Activated CD4-positive, alpha-beta T cell treated with anti-CD3 and anti-CD28 coated beads, Interleukin-2, amount 50 U/mL, for 48 hours (primary cell): ENCODE measurements at regions not wholly inside any gene's neighbourhood (a gene's known extent, or its start where the extent isn't known, plus 50 kb on each side); places are given as distances from the start of the nearest gene placed in this dataset.
"Not testable (repeated sequence)": the region's sequence is repeated elsewhere in the genome, so short reads cannot be mapped to it uniquely, and the experiment has no call there.

Experiments used
- DNase-seq, 2 experiments: peaks; one replicate each; pipeline ENCODE4 v3.0.0-alpha.2; 2020

DNA sequence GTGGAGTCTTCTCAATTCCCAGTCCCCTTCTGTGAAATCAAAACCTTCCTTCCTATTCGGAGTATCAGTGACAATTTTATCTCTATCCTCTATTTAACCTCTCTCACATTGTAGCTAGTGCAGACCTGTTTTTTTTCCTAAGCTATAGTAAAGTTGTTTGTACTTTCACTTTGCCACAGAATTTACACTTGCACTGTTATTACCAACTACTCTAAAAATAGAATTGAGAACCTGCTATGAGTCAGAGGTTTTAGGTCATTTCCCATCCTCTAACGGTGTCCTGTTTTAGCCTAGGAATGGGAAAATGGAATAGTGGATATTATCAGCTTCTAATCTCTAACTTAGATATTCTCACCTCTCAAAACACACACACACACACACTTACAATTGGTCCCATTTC lies 862.7 kb downstream of the NCAM2 start:
- no peak for DNase-seq

DNA sequence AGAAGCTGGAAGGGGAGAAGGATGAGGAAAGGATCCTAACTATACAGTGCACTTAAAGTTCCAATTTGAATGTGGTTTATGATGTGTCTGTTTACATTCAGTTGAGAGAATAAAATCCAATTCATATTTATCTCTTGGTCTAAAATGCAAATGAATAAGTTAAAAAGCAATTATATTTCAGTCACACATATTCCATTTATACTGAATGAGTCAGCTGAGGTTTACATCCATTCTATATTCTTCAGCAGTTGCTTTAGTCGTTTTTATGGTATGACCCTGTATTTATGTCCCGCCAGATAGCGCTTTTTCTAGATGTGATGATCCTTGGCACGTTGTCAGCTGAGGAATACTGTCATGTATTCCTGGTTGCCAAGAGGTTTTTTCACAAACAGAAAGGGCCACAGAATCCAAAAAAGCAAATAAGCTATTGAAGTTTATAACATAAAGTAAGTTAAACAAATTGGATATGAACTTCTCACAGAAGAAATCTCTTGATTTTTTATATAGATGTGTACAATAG lies 866.2 kb downstream of the NCAM2 start:
- no peak for DNase-seq

DNA sequence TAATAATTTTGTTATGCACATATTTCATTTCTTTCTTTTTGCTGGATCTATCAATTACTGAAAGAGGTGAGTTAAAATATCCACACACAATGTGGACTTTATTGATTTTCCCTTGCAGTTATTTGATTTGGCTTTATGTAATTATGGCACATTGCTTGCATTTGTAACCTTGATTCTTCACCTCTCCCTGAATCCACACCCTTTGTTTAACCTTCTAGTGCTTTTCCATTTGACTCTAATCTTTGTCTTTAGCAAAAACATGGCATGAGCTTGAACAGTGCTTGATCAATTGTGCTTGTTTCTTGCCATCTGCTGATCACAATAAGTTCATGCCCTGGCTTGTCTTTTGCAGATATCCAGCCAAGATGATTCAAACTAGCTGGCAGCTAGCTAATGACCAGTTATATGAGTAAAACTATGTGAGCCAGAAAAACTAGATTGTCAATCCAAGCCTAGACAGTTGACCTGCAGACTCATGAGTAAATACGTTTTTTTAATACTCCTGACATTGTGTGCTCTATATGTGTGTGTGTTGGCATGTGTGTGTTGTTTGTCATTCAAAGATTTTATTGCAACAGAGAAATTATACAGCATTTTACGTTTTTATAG lies 899.2 kb downstream of the NCAM2 start:
- no peak for DNase-seq

DNA sequence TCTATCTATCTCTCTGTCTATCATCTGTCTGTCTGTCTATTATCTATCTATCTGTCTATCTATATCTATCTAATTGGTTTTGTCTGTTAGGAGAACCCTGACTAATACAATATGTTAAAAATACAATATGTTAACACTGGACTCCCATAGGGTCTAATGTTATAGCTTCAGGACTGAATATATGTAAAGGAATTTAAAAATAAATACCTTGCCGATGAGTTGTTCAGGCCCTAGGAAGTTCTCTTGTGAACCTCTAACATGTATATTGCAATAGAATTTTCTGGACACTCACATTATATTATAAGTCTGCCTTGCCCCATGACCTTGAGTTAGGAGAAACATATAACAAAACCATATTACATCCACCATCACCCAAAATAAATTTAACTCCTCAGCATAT lies 900.6 kb downstream of the NCAM2 start:
- no peak for DNase-seq

DNA sequence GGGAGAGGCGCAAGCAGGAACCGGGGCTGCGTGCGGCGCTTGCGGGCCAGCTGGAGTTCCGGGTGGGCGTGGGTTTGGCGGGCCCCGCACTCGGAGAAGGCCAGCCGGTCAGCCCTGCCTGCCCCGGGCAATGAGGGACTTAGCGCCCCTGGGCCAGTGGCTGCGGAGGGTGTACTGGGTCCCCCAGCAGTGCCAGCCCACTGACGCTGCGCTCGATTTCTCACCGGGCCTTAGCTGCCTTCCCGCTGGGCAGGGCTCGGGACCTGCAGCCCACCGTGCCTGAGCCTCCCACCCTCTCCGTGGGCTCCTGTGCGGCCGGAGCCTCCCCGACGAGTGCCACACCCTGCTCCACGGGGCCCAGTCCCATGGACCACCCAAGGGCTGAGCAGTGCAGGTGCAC lies 904.2 kb downstream of the NCAM2 start:
- DNase-seq = not testable (repeated sequence)

DNA sequence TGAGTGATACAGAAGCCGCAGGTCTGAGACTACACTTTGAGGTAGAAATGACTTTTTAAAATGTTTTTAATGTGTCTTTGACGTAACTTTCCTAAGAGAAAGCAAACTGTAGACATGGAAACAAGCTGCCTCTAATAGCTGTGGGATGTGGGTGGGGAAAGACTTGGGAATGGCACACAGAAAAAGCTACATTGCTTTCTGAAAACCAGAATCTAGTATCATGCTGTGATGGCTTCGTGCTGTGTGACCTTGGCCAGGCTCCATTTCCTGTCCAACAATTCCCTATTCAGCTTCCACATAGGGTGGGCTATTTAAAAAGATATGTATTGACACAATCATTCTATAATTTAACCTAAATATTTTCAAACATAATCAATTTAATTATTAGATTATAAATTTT lies 909.1 kb downstream of the NCAM2 start:
- DNase-seq = no peak

DNA sequence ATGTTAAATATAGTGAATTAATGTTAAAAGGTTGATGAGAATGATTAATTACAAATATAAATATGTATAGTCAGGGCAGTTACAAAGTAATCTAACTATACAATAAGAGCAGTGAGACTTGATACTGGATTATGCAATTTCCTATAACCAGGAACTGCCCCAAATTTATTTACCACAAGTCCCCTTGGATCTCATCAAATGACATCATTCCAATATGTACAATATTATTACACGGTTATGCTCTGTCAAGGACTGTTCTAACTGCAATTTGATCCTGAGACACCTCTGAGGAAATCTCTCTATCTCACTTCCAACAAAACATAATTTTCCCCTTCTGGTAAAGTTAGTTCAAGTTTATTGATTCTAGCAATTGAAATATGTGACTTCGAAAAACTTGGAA lies 917.6 kb downstream of the NCAM2 start:
- DNase-seq = no peak

DNA sequence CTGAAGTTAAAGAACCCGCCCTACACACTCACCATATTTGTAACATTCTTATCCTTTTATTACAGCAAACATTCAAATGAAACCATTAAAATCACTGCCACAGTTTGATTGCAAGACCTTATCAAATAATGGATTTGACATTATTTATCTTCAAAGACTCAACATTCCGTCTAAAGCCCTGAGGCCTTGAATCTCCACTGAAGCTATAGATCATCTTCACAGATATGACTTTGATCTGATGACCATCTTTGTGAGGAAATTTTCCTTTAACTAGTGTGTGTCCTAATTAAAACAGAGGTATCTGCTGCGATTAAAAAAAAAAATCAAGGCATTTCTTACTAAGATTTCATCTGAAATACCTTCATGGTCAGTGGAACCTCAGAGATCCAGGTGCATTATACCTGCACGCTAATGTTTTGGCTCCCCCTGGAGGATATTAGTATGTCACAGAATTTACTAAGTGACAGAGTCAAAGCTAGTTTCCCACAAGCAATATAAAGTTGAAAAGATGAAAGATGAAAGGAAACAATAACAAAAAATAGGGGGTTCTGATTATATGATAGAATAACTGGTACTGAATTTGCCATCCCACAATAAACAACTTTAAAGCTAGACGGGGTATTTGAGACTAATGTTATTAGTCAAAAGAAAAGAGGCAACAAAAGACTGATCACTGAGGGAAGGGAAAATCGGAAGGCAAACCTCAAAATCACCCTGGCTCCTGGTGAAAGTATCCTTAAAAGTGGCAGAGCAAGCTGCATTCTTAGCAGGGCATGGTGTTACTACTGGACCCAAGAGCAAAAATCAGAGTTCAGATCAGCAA lies 923.4 kb downstream of the NCAM2 start:
- DNase-seq = no peak

DNA sequence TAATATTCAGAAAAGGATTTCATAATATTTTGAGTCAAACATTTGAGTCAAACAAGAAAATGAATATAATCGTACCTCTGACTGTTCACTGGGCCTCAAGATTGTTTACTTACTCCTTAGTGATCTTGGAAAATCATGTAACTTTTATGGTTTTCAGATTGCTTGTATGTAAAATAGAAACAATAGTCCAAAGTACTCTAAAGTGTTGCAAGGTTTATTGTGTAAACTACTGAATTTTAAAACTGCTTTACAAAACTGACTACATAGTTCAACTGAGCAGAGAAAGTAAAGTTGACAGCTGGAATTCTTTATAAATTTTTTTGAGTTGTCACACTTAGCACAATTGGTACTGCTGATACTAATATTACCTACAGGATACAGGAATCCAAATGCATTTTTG lies 931.0 kb downstream of the NCAM2 start:
- DNase-seq = no peak

DNA sequence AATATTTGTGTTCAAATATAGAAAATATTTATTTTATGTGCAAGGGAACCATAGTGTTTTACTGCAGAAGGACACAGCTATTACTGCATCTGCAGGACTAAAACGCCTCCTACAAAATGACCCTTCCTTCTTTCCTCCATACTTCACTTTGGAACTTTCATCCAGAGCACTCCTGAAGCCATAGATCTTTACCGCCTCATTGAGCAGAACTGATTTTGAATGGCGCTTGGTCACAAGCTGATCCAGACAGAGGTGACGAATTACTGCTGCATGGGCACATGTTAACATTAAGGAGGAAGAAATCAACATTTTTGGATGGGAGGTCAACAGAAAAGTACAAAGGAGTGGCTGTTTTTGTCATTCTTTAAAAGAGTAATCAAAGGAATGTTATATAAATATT lies 931.6 kb downstream of the NCAM2 start:
- DNase-seq = no peak

DNA sequence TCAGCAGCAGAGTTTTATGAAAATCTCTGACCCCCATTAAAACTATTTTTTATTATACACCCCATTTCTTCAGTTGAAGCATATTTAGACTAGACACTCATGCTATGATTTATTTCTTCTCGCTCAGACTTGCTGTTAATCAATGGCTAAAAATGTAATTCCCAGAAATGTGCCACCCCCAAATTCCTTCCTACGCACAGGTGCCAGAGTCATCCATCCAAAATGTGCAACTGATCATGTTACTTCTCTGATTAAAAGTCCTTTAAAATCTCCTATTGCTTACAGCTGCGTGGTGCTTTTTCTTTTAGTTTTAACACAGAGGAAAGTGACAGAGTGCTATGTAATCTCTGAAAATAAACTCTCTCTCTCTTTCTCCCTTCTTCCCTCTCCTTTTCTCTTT lies 954.4 kb downstream of the NCAM2 start:
- no peak for DNase-seq

DNA sequence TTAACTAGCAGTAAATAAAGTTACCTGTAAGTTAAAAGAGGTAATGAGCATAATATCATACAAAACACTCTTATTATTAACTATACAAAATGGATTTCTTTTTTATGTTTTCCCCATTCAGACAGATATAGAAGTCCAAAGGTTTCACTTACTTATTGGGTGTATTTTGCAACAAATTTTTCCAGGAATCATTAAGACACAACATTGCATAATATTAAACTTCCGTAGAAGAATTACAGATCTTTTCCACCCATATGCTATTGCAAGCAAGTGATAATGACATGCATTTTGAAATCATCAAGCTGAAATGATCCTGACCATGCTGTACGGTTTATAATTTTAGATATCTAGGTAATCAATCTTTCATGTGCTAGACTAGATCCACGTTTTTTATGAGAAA lies 957.0 kb downstream of the NCAM2 start:
- DNase-seq = no peak

DNA sequence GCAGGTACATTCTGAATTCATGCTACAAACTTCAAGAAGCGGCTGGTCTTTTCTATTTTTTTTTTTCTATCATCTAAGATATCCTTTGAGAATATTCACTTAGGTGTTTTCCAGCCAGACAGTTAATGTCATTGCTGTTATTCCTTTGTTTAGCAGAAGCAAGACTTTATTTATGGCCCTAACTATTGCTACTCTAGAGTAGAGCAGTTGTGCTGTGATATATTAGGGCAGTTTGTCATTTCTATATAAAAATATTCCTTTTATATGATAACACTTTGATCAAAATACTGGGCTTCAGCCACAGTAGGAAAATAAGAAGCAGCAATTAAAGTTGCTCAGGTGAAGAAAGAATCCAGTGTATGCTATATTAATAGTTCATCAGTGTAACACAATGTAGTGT lies 959.3 kb downstream of the NCAM2 start:
- DNase-seq = no peak

DNA sequence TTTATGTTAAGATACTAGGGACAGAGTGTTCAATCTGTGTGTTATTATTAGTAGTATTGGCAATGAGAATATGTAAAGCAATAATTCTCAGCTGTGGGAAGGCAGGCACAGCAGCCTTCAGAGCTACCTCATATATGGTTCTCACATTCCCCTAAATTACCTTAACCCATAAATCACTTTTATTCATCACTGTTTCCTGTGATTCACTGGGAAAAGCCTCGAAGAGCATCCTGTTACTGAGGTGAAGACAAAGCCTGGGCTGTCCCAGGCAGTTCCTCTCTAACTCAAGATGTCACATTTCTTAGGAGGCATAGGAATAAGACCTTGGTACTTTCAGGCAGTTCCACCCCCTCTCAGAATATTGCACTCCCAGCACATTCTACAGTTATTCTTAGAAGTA lies 965.7 kb downstream of the NCAM2 start:
- no peak for DNase-seq

DNA sequence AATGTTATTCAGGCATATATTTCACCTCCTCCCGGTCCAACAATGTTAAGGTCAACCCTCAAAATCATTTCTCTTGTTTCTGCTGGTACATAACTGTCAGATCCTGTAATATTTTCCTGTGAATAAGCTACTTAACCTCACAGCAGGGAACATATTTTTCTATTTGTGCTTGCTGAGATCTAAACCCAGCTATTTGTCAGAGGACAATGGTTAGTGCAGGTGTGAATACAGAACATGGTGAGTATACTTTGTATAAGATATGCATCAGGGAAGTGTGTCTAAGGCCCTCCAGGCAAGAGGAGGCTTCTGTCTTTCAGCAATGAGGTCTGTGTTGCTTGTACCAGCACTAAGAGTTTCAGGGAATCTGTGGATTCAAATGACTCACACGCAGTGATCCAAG lies 970.6 kb downstream of the NCAM2 start:
- no peak for DNase-seq

DNA sequence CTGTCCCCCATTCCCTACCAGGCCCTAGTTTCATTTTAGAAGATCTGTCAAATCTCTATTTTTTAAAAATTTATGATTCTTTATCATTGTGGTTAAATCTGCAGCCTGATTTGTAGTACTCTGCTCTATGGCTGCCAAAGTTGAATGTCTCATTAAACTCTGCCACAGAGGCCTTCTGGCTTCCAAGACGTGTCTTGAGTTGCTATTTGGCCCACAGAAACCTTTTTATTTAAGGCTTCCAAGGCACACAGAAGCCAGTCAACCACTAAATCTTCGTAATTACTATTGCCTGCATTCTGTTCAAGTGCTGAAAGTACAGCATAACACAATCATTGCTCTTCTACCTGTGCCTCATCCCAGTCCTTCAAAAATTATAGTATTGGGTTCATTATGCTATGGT lies 971.0 kb downstream of the NCAM2 start:
- DNase-seq = no peak

DNA sequence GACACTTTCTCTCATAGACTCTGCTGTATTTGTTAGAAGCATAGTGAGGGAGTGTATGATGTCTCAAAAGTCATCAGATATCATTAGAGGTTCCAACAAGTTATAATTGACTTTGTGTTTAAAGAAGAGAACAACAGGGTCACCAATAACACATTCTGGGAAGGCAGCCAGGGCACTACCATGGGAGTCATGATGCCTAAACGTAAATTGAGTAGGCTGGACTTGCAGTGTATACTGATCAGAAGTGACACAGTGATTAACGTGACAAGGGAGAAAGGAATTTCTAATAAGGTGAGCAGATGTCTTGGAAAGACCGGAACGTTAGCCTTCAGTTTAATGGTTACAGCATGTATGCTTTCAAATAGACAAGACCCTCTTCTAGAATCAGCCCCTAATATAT lies 973.2 kb downstream of the NCAM2 start:
- DNase-seq = no peak

DNA sequence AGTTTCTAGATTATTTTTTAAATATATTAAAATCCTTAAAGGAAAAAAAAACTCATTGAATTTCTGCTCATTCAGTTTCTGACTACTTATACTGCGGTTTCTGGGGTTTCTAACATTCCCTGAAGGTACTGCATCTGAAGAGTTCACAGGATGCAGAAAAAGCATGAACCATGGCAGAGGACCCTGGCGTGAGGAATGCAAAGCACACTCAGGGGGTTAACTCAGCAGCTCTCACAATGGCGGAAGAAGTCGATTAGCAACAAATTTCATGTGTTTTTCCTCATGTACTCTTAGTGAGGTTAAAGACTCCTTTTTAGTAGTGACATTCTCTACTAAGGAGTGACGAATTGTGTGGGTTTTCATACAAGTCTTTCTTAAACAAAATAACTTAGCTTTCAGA lies 975.6 kb downstream of the NCAM2 start:
- DNase-seq = no peak

DNA sequence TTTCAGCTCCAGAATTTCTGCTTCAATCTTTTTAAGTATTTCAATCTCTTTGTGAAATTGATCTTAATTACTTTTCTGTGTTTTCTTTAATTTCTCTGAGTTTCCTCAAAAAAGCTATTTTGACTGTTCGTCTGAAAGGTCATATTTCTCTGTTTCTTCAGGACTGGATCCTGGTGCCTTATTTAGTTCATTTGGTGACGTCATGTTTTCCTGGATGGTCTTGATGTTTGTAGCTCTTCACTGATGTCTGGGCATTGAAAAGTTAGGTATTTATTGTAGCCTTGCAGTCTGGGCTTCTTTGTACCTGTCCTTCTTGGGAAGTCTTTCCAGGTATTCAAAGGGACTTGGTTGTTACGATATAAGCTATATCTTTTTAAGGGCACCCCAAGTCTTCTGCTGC lies 998.7 kb downstream of the NCAM2 start:
- DNase-seq = no peak

DNA sequence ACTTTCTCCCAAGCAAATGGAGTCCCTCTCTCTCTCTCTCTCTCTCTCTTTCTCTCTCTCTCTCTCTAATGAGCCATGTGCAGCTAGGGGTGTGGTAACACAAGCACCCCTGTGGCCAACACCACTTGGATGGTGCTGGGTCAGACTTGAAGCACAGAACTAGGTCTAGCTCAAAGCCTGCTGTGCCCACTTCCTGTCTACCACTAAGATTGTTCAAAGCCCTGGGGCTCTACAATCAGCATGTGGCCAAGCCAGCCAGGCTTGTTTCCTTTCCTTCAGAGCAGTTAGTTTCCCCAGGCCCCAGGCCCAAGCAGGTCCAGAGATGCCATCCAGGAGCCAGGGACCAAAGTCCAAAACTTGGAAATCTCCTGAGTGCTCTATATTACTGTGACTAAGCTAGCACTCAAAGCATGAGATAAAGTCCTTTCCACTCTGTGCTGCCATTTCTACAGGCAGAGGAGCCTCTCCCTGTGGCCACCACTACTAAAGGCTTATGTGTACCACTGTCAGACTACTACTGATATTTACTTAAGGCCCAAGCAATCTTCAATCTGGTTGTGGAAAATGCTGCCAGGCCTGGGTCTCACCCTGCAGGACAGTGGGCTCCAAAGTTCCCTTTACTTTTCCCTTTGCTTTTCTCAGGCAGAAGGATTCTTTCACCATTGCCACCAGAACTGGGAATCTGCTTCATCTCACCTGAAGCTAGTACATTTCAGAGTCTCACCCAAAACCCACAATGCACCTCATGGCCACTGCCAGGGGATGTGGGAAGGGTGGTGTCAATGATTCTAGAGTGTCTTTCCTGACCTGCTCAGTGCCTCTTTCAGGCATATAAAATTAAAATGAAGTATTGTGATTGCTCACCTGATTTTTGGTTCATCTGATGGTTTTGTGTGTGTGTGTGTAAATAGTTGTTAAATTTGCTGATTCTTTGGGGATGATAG lies 999.5 kb downstream of the NCAM2 start:
- DNase-seq = no peak

DNA sequence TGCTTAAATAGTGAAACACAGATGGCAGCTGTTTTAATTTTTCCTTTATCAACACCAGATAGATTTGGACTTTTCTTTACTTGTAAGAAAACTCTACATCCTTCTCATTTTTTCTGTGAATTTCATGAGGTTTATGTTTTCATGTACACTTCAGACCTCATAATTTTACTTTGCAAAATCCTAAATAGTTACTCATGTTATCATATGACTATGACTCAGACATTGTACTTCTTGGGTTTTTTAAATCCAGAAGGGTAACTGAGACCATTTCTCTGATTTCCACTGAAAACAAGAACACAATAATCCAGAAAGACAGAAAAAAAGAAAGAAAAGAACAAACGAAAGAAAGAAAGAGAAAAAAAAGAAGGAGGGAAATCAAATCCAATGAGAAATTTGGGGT lies 1021.6 kb downstream of the NCAM2 start:
- no peak for DNase-seq

DNA sequence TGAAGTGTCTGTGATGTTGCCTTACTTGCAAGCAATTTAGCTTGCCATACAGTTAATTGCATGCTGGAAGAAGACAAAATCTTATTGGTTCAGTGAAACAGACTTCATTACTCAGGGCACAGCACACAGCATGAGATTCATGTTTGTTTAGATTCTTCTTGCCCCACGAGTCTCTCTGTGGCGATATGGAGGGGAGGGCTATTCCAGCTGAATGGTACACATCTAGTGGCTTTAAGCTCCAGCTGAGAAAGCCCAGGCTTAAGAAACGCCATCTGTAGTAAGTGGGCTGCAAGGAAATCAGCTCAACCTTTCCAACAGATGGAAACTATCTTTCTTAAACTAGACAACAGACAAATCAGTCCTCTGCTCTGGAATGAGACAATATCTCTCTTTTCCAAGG lies 1022.0 kb downstream of the NCAM2 start:
- DNase-seq = no peak

DNA sequence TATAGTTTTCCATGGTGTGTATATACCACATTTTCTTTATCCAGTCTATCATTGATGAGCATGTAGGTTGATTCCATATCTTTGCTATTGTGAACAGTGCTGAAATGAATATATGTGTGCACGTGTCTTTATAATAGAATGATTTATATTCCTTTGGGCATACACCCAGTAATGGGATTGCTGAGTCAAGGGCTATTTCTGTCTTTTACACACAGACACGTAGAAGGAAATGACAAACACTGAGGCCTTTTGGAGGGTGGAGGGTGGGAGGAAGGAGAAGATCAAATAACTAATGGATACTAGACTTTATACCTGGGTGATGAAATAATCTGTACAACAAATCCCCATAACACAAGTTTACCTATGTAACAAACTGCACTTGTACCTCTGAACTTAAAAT lies 1025.7 kb downstream of the NCAM2 start:
- not testable (repeated sequence) for DNase-seq

DNA sequence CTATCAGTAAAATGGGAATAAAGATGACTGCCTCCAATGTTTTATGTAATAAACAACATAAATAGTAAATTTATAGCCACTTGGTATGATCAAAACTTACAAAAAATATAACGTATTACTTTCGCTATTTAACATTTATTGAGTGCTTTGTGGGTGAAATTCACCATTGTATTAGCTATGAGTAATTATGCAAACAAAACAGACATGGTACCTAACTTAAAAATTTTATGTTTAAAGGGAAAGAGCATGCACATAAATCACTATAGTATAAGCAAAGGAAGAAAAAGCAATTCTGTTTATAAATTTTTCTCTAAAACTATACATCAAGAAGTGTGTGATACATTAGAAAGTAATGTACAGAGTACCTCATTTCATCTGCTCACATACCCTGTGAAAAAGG lies 1046.2 kb downstream of the NCAM2 start:
- DNase-seq = no peak
